ENCODE measurements at regions not wholly inside any gene's neighbourhood (a gene's known extent, or its start where the extent isn't known, plus 50 kb on each side); places are given as distances from the start of the nearest gene placed in this dataset.

GRCh38 chr5:68722357-68722756, 371.5 kb upstream of the SLC30A5 start (continued):
- TF ChIP-seq, protein P1, sequence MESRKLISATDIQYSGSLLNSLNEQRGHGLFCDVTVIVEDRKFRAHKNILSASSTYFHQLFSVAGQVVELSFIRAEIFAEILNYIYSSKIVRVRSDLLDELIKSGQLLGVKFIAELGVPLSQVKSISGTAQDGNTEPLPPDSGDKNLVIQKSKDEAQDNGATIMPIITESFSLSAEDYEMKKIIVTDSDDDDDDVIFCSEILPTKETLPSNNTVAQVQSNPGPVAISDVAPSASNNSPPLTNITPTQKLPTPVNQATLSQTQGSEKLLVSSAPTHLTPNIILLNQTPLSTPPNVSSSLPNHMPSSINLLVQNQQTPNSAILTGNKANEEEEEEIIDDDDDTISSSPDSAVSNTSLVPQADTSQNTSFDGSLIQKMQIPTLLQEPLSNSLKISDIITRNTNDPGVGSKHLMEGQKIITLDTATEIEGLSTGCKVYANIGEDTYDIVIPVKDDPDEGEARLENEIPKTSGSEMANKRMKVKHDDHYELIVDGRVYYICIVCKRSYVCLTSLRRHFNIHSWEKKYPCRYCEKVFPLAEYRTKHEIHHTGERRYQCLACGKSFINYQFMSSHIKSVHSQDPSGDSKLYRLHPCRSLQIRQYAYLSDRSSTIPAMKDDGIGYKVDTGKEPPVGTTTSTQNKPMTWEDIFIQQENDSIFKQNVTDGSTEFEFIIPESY (IDR thresholded peaks at IDR 0.05; ENCODE audit: borderline replicate concordance, low read depth): no peak

DNA sequence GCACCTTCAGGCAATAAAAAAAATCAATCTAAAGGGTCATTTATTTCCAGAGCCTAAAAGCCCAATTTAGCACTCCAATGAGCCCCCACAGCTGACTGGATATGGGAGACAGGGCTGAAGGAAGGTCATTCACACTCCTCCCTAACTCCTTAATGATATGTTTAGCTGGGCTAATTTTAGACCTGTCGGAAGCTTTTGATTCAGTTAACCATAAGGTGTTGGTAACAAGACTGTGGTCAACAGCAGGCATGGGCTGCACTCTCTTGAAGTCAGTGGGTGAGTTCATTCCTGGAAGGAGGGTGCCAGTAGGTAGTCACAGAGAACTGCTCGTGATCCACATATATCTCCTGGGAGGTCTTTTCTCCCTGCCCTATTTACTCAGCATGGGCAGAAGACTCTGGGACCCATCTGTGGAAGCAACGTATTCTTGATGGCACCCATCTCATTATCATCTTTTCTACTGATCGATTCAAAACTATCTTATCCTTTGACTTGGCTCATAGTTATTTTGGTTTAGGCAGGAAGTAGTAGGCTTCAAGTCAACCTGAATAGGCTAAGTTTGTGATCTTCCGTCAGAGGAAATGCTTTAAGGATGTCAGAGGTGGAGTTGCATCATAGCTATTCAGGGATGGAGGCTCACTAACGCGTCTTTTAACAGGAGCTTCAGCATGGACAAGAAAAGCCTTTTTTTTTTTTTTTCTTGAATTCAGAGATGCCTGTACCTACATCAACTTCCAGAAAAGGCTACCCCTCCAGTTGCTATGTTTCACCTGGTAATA, 367.7 kb upstream of the SLC30A5 start:
- H3K79me2 ChIP-seq (ENCODE audit: insufficient read depth): no peaks in the 10 kb centered on the region
- H3K9me2 ChIP-seq: no peaks in the 10 kb centered on the region
- H3K9me3 ChIP-seq: no peaks in the 10 kb centered on the region
- H3F3A ChIP-seq (replicated peaks; ENCODE audit: insufficient read depth): no peaks in the 10 kb centered on the region
- DNase-seq: no peak
- no peak overlapping the region for H3K4me3 ChIP-seq (ENCODE audit: low read depth in 2 of 2, low read length in 1 of 2)
- H3K4me2 ChIP-seq: no peak overlapping the region
- ChIA-PET CTCF (no interaction called here), POLR2A (no interaction called here)
- H4K20me1 ChIP-seq (ENCODE audit: insufficient read depth): no peaks in the 10 kb centered on the region
- no peaks in the 10 kb centered on the region for H3K36me3 ChIP-seq (replicated peaks in 1 of 2; ENCODE audit: control insufficient read depth in 1 of 2, insufficient read depth in 2 of 2, low read length in 1 of 2)
- H3K9ac ChIP-seq: no peak overlapping the region
- WGBS (ENCODE audit: low lambda C conversion rate): 66% methylated on average over 7 of the region's 7 CpGs
- no peaks in the 10 kb centered on the region for H3K27me3 ChIP-seq (ENCODE audit: insufficient read depth)
- H3K27ac ChIP-seq (ENCODE audit: low read depth in 2 of 2, low read length in 1 of 2): no peak overlapping the region
- H2AFZ ChIP-seq (ENCODE audit: low read depth): no peak overlapping the region
- H3K4me1 ChIP-seq (ENCODE audit: control insufficient read depth in 1 of 2, insufficient read depth in 2 of 2, low read depth in 1 of 2, low read length in 1 of 2): peaks cover 11 to 16% of the 10 kb centered on the region in 2 experiments; a peak in 3 of 4 replicates
- TF ChIP-seq POLR2AphosphoS5 (IDR thresholded peaks at IDR 0.05; ENCODE audit: low read depth, low read length) (no peak), JUND (IDR thresholded peaks at IDR 0.05) (no peak), TEAD4 (IDR thresholded peaks at IDR 0.05; ENCODE audit: borderline replicate concordance, insufficient read depth) (no peak), USF1 (IDR thresholded peaks at IDR 0.05; ENCODE audit: borderline replicate concordance, low read depth) (no peak), USF2 (IDR thresholded peaks at IDR 0.05; ENCODE audit: borderline replicate concordance, low read depth, low read length) (no peak), RCOR1 (IDR thresholded peaks at IDR 0.05; ENCODE audit: low read length) (no peak), SMC3 (IDR thresholded peaks at IDR 0.05; ENCODE audit: low read depth, low read length) (no peak), FOXJ3 (CRISPR knock-in tag; IDR thresholded peaks at IDR 0.05) (no peak), EP300 (IDR thresholded peaks at IDR 0.05; ENCODE audit: borderline replicate concordance in 1 of 2, low read depth in 1 of 2, low read length in 1 of 2) (no peak), CHD2 (IDR thresholded peaks at IDR 0.05; ENCODE audit: low read length, partially characterized antibody) (no peak), FOXM1 (IDR thresholded peaks at IDR 0.05; ENCODE audit: low read depth) (no peak), NRF1 (IDR thresholded peaks at IDR 0.05; ENCODE audit: low read depth, low read length) (no peak), FOSL2 (IDR thresholded peaks at IDR 0.05; ENCODE audit: borderline replicate concordance, low read depth) (no peak), ELF1 (IDR thresholded peaks at IDR 0.05) (no peak)
